Peyer's patch (tissue), 4 donors: ENCODE measurements at regions not wholly inside any gene's neighbourhood (a gene's known extent, or its start where the extent isn't known, plus 50 kb on each side); places are given as distances from the start of the nearest gene placed in this dataset.

Source experiments
- CTCF ChIP-seq, 6 experiments: fragments of 450-650 bp in 4 of 6; fragments of 200-600 bp in 2 of 6; sonication (generic) in 1 of 6; IDR thresholded peaks; one replicate each; pipeline ENCODE4 v1.5.1; 2017 to 2019; ENCODE audit warnings: antibody characterized with exemption in 6 of 6, mild to moderate bottlenecking in 3 of 6, moderate library complexity in 1 of 6
- POLR2A ChIP-seq, 2 donors: fragments of 450-650 bp; IDR thresholded peaks; one replicate each; pipeline ENCODE4 v1.5.1; 2017; ENCODE audit warnings: antibody characterized with exemption in 2 of 2, mild to moderate bottlenecking in 2 of 2, moderate library complexity in 2 of 2

- TF ChIP-seq CTCF (IDR thresholded peaks at IDR 0.05) (no peak), POLR2A (IDR thresholded peaks at IDR 0.05) (no peak)
These were observed 155.7 kb upstream of the PAPPA start for GRCh38 chr9:115997923-115998322.
